Smooth muscle cell (in vitro differentiated cells): ENCODE measurements at regions not wholly inside any gene's neighbourhood (a gene's known extent, or its start where the extent isn't known, plus 50 kb on each side); places are given as distances from the start of the nearest gene placed in this dataset.
A peak's percentile ranks its signal among the peaks of the same experiment; 100 is the strongest.

Experiments used
- DNase-seq: peaks from one replicate; lab custom pipeline; 2025; ENCODE audit not compliant: unreplicated experiment; lab: John Stamatoyannopoulos, UW
- H2AFZ ChIP-seq: fragments of 200-600 bp; sonication (generic); 2 replicates; pipeline ENCODE4 v1.6.0; 2016; ENCODE audit warnings: antibody characterized with exemption, low read depth, mild to moderate bottlenecking
- H3F3A ChIP-seq: fragments of 200-600 bp; sonication (generic); 2 replicates; pipeline ENCODE4 v1.6.0; 2017; ENCODE audit warnings: antibody characterized with exemption, low read depth
- H3K27ac ChIP-seq: fragments of 200-600 bp; sonication (generic); 2 replicates; pipeline ENCODE4 v1.5.1; 2016; ENCODE audit warnings: low read depth, mild to moderate bottlenecking
- H3K27me3 ChIP-seq: fragments of 200-600 bp; sonication (generic); 2 replicates; pipeline ENCODE4 v1.6.1; 2016; ENCODE audit warnings: low read depth, mild to moderate bottlenecking
- H3K36me3 ChIP-seq: fragments of 200-600 bp; sonication (generic); 2 replicates; pipeline ENCODE4 v1.5.1; 2016; ENCODE audit warnings: low read depth
- H3K4me1 ChIP-seq: fragments of 200-600 bp; sonication (generic); 2 replicates; pipeline ENCODE4 v1.5.1; 2016; ENCODE audit warnings: low read depth
- H3K4me2 ChIP-seq: fragments of 200-600 bp; sonication (generic); 2 replicates; pipeline ENCODE4 v1.6.0; 2016; ENCODE audit warnings: mild to moderate bottlenecking
- H3K4me3 ChIP-seq: fragments of 200-600 bp; sonication (generic); 2 replicates; pipeline ENCODE4 v1.5.1; 2016; ENCODE audit warnings: mild to moderate bottlenecking
- H3K79me2 ChIP-seq: fragments of 200-600 bp; sonication (generic); 2 replicates; pipeline ENCODE4 v1.6.0; 2016; ENCODE audit warnings: low read depth, mild to moderate bottlenecking
- H3K9ac ChIP-seq: fragments of 200-600 bp; sonication (generic); 2 replicates; pipeline ENCODE4 v1.6.0; 2016; ENCODE audit warnings: low read depth
- H3K9me3 ChIP-seq: fragments of 200-600 bp; sonication (generic); replicated peaks from 2 replicates; pipeline ENCODE4 v1.5.1; 2016; ENCODE audit warnings: low read depth
- H4K20me1 ChIP-seq: fragments of 200-600 bp; sonication (generic); 2 replicates; pipeline ENCODE4 v1.6.0; 2016; ENCODE audit warnings: low read depth
- CTCF ChIP-seq: fragments of 200-600 bp; sonication (generic); IDR thresholded peaks from 2 replicates; pipeline ENCODE4 v1.5.1; 2017; ENCODE audit warnings: borderline replicate concordance, mild to moderate bottlenecking, antibody characterized with exemption; ENCODE audit not compliant: insufficient read depth, poor library complexity, severe bottlenecking
- WGBS: methylation state at CpG from one replicate; pipeline ENCODE4 v1.1.7; 2016; ENCODE audit warnings: low lambda C conversion rate; 5-methylcytosine and 5-hydroxymethylcytosine counted together

- Histone ChIP-seq H3K9me3 (no peaks in the 10 kb centered on the region), H2AFZ (no peak overlapping the region), H3K27me3 (no peaks in the 10 kb centered on the region), H3K27ac (peak overlapping the region; percentile 50), H3K4me3 (no peak overlapping the region), H3K4me1 (no peaks in the 10 kb centered on the region), H3K36me3 (no peaks in the 10 kb centered on the region), H4K20me1 (no peaks in the 10 kb centered on the region), H3K9ac (no peak overlapping the region), H3K4me2 (no peak overlapping the region), H3K79me2 (no peaks in the 10 kb centered on the region), H3F3A (peaks cover 14% of the 10 kb centered on the region)
- WGBS = 72% methylated on average over 3 of the region's 3 CpGs
- peak; percentile 19 for TF ChIP-seq CTCF
- DNase-seq = no peak
These were observed 91.5 kb upstream of the C3orf80 start for GRCh38 chr3:160133757-160134156.

- Histone ChIP-seq H3K4me2 (no peak overlapping the region), H3K4me3 (no peak overlapping the region), H3K4me1 (no peaks in the 10 kb centered on the region), H3K9ac (no peak overlapping the region), H2AFZ (no peak overlapping the region), H3K27ac (peak overlapping the region; percentile 50), H3K9me3 (no peaks in the 10 kb centered on the region), H4K20me1 (no peaks in the 10 kb centered on the region), H3K36me3 (no peaks in the 10 kb centered on the region), H3F3A (peaks cover 7% of the 10 kb centered on the region), H3K79me2 (no peaks in the 10 kb centered on the region), H3K27me3 (no peaks in the 10 kb centered on the region)
- WGBS = 81% methylated on average over 4 of the region's 4 CpGs
- no peak for DNase-seq
- TF ChIP-seq CTCF = no peak
These were observed 90.8 kb upstream of the C3orf80 start for GRCh38 chr3:160134454-160134853.

DNA sequence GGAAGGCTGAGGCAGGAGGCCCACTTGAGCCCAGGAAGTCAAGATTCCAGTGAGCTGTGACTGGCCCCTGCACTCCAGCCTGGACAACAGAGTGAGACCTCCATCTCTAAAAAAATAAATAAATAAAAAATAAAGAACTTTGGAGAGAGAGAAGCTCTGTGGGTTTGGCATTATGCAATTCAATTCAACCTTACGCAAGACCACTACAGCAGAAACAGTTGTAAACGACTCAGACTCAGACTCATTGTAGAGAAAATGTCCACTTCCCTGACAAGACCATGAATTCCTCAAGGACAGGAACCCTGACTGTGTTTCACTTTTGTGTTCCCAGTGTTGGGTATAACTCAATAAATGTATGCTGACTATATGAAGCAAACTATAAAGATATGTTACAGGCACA lies 90.3 kb upstream of the C3orf80 start:
- no peak overlapping the region for H2AFZ ChIP-seq
- TF ChIP-seq CTCF = no peak
- H3K79me2 ChIP-seq = no peaks in the 10 kb centered on the region
- H3K9me3 ChIP-seq = no peaks in the 10 kb centered on the region
- no peaks in the 10 kb centered on the region for H4K20me1 ChIP-seq
- H3K4me3 ChIP-seq = no peak overlapping the region
- no peaks in the 10 kb centered on the region for H3K27me3 ChIP-seq
- H3K4me1 ChIP-seq = no peaks in the 10 kb centered on the region
- H3F3A ChIP-seq = peaks cover 5% of the 10 kb centered on the region
- no peak overlapping the region for H3K4me2 ChIP-seq
- WGBS = 36% methylated on average over 2 of the region's 2 CpGs
- H3K36me3 ChIP-seq = no peaks in the 10 kb centered on the region
- H3K27ac ChIP-seq = peak overlapping the region; percentile 50
- H3K9ac ChIP-seq = no peak overlapping the region
- no peak for DNase-seq

GRCh38 chr3:160135851-160136250 lies 89.4 kb upstream of the C3orf80 start:
- H3F3A ChIP-seq = no peaks in the 10 kb centered on the region
- no peaks in the 10 kb centered on the region for H3K79me2 ChIP-seq
- 92% methylated on average over 2 of the region's 2 CpGs for WGBS
- H3K4me2 ChIP-seq = no peak overlapping the region
- no peak overlapping the region for H3K9ac ChIP-seq
- no peaks in the 10 kb centered on the region for H3K36me3 ChIP-seq
- no peak overlapping the region for H3K4me3 ChIP-seq
- no peaks in the 10 kb centered on the region for H3K9me3 ChIP-seq
- no peaks in the 10 kb centered on the region for H4K20me1 ChIP-seq
- no peak for DNase-seq
- no peaks in the 10 kb centered on the region for H3K4me1 ChIP-seq
- TF ChIP-seq CTCF = no peak
- H3K27me3 ChIP-seq = no peaks in the 10 kb centered on the region
- no peak overlapping the region for H2AFZ ChIP-seq
- H3K27ac ChIP-seq = no peak overlapping the region
